ENCODE measurements at regions not wholly inside any gene's neighbourhood (a gene's known extent, or its start where the extent isn't known, plus 50 kb on each side); places are given as distances from the start of the nearest gene placed in this dataset.

- WGBS (ENCODE audit: insufficient coverage, insufficient replicate concordance, low lambda C conversion rate, missing lambda C conversion rate), result 5% methylated on average over 3 of the region's 3 CpGs
- ATAC-seq, result no peak
Observed at GRCh38 chr4:61067381-61067780, 132.7 kb upstream of the ADGRL3 start.

More at GRCh38 chr4:61067381-61067780, 132.7 kb upstream of the ADGRL3 start:
- TF ChIP-seq, protein P1, sequence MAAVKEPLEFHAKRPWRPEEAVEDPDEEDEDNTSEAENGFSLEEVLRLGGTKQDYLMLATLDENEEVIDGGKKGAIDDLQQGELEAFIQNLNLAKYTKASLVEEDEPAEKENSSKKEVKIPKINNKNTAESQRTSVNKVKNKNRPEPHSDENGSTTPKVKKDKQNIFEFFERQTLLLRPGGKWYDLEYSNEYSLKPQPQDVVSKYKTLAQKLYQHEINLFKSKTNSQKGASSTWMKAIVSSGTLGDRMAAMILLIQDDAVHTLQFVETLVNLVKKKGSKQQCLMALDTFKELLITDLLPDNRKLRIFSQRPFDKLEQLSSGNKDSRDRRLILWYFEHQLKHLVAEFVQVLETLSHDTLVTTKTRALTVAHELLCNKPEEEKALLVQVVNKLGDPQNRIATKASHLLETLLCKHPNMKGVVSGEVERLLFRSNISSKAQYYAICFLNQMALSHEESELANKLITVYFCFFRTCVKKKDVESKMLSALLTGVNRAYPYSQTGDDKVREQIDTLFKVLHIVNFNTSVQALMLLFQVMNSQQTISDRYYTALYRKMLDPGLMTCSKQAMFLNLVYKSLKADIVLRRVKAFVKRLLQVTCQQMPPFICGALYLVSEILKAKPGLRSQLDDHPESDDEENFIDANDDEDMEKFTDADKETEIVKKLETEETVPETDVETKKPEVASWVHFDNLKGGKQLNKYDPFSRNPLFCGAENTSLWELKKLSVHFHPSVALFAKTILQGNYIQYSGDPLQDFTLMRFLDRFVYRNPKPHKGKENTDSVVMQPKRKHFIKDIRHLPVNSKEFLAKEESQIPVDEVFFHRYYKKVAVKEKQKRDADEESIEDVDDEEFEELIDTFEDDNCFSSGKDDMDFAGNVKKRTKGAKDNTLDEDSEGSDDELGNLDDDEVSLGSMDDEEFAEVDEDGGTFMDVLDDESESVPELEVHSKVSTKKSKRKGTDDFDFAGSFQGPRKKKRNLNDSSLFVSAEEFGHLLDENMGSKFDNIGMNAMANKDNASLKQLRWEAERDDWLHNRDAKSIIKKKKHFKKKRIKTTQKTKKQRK (IDR thresholded peaks at IDR 0.05; ENCODE audit: low read depth, low read length), result no peak
- no peak for TF ChIP-seq NFYB (IDR thresholded peaks at IDR 0.05; ENCODE audit: insufficient read depth, low read depth, low read length)
- no peak for TF ChIP-seq SREBF1 (IDR thresholded peaks at IDR 0.05; ENCODE audit: low read length)
- no peak for TF ChIP-seq HDAC2 (IDR thresholded peaks at IDR 0.05)
- TF ChIP-seq CHD1 (IDR thresholded peaks at IDR 0.05; ENCODE audit: low read depth, low read length), result no peak
- intact Hi-C loops (cut with micrococcal nuclease; ENCODE audit: unreplicated experiment), result no loop called here
- Histone ChIP-seq H3K9ac (ENCODE audit: control insufficient read depth, insufficient read depth, low read length) (no peak overlapping the region), H4K20me1 (ENCODE audit: control insufficient read depth, insufficient read depth) (no peaks in the 10 kb centered on the region), H3K4me2 (ENCODE audit: control insufficient read depth, insufficient read depth) (no peak overlapping the region), H3K4me1 (ENCODE audit: control insufficient read depth, insufficient read depth, low read length) (no peaks in the 10 kb centered on the region), H3K4me3 (no peak overlapping the region), H3K27ac (ENCODE audit: control insufficient read depth, insufficient read depth) (no peak overlapping the region), H3K27me3 (replicated peaks in 1 of 2; ENCODE audit: control insufficient read depth in 2 of 2, insufficient read depth in 2 of 2, low read length in 1 of 2) (no peaks in the 10 kb centered on the region), H3K9me3 (replicated peaks; ENCODE audit: control insufficient read depth, insufficient read depth, low read length) (no peaks in the 10 kb centered on the region), H3K36me3 (ENCODE audit: control insufficient read depth in 2 of 2, insufficient read depth in 2 of 2, low read length in 1 of 2) (no peaks in the 10 kb centered on the region), H2AFZ (ENCODE audit: control insufficient read depth, low read depth, low read length) (no peak overlapping the region), H3K79me2 (ENCODE audit: control insufficient read depth, insufficient read depth, low read length) (no peaks in the 10 kb centered on the region)
- FAIRE-seq (no peak), DNase-seq (ENCODE audit: low read depth, low spot score) (no peak)
- ChIA-PET POLR2A (no interaction called here), RAD21 (ENCODE audit: unreplicated experiment) (no interaction called here), SMC1A (ENCODE audit: uncharacterized antibody, unreplicated experiment) (no interaction called here), CTCF (no interaction called here)
- in situ Hi-C loops (cut with MboI), result no loop called here
- BruUV-seq (replicated peaks), result no TSS peak

All from GM12878 (cell line).